OCI-M1 (cell line): ENCODE measurements at regions not wholly inside any gene's neighbourhood (a gene's known extent, or its start where the extent isn't known, plus 50 kb on each side); places are given as distances from the start of the nearest gene placed in this dataset.

Experiments used
- DNase-seq: peaks from one replicate; lab custom pipeline; 2025; lab: John Stamatoyannopoulos, UW

DNA sequence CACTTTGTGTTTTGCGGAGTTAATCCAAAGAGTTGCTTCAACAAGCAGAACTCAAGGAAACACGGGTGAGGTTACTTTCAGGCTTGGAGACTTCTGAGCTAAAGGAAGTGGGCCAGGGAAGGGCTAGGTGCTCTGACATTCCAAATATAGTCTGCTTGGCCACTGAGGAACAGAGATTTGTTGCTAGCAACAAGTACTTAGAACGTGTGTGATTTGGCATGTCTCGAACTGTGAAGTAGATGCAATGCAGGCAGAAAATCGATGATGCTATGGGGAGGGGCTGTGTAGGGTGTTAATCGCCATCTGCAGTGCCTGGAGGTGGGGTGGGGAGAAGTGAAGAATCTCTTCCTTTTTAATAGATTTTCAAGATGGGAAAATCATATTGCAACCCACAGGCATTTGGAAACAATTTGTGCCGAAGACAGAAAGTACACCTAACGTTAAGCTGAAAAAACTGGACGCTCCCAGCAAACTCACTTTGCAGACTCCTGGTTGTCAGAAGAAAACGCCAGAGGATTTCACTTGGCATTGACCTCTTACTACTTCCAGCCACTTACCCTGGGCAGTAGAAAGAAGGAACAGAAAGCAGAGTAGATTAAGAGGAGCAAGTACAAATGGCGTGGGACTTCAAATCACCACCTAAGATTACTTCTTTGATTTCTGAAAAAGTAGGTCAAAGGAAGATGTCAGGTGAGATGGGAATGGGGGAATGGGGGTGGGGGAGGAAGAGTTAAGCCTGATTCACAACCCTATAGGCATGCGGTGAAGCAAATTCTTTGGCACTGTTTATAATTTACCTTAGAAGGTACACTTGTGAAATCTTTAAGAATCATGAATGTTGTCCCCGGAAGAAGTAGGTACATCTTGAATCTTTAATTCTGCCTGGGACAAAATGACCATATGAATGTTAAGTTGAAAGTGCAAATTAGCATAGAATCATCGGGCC lies 314.1 kb downstream of the CD83 start:
- no peak for DNase-seq

DNA sequence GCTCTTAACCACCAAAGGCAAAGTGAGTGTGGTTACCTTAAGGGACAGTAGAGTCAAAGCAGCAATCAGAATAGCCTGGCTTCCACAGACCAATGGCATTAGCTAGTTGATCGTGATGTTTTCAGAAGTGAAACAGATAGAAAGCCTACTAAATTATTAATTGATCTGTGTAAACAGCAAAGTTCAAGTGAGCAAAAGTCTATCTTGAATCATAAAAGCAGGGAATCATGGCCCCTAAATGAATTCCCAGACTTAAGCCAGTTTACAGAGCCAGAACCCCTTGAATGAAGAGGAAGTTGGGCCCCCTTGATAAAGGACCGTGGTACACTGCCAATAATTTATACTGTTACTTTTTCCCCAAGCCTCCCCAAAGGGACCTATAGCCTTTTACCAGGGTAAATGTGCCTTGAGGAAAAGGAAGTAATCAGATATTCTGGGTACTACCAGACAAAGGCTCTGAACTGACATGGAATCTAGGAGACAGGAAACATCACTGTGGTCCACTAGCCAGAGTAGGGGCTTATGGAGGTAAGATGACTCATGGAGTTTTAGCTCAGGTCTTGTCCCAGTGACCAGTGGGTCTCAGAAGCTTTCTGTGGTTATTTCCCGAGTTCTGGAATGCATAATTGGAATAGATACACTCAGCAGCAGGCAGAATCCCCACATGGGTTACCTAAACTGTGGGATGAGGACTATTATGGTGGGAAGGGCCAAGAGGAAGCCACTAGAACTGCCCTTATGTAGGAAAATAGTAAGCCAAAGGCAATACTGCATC lies 317.5 kb downstream of the CD83 start:
- no peak for DNase-seq

DNA sequence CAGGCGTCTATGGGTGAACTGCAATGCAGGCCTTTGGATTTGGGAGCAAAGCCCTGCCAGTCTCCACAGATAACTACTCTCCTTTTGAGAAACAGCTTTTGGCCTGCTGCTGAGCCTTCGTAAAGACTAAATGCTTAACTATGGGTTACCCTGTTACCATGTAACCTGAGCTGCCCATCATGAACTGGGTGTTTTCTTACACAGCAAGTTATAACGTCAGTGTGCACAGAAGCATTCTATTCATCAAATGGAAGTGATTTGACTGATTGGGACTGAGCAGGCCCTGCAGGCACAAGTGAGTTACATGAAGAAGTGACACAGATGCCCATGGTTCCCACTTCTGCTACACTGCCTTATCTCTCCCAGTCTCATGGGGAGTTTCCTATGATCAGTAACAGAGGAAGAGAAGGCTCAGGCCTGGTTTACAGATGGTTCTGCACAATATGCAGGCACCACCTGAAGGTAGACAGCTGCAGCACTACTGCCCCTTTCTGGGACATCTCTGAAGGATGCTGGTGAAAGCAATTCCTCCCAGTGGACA lies 319.1 kb downstream of the CD83 start:
- DNase-seq = peak; percentile 17

DNA sequence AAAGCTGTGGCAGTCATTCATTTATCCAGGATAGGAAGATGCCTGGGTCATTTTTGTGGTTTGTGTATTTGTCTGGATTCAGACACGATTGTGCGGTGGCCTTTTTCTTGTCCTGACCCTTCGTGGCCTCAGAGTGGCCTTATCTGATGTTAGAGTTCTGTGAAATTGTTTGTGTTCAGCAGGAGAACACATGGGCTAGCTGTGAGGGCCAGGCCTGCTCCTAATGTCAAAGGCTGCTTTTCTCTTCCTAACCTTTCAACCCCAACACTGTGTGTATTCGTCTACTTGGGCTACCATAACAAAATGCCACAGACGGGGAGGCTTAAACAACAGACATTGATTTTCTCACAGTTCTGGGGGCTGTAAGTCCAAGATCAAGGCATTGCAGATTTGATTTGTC lies 321.8 kb downstream of the CD83 start:
- DNase-seq = no peak

DNA sequence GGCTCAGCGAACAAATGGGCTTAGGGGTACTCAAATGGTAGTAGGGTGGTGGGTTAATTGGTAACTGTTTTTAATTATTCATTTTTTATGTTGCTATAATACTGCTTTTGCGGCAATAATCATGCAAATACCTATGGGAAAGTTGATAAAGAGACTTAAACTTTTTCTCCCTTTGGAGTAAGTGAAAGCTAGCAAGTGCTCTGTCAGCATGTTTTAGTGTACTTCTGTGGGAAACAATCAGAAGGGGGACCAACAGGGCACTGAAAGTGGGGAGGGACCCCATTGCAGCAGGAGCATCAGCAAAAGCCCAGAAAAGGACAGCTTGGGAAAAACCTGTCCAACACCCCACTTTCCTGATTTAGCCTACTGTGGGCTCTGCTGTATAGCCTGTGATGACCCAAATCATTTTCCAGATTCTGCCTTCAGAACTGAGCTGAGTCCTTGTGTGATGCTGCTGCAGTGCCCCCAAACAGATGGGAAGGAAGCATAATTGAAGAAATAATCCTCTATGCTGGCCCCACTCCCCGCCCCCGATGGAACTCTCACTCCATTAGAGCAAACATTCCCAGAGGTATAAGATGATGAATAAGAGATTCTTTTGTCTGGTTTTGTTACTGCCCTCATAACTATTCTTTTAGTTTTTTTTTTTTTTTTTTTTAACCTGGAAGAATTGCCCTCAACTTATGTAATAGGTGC lies 322.8 kb downstream of the CD83 start:
- no peak for DNase-seq

DNA sequence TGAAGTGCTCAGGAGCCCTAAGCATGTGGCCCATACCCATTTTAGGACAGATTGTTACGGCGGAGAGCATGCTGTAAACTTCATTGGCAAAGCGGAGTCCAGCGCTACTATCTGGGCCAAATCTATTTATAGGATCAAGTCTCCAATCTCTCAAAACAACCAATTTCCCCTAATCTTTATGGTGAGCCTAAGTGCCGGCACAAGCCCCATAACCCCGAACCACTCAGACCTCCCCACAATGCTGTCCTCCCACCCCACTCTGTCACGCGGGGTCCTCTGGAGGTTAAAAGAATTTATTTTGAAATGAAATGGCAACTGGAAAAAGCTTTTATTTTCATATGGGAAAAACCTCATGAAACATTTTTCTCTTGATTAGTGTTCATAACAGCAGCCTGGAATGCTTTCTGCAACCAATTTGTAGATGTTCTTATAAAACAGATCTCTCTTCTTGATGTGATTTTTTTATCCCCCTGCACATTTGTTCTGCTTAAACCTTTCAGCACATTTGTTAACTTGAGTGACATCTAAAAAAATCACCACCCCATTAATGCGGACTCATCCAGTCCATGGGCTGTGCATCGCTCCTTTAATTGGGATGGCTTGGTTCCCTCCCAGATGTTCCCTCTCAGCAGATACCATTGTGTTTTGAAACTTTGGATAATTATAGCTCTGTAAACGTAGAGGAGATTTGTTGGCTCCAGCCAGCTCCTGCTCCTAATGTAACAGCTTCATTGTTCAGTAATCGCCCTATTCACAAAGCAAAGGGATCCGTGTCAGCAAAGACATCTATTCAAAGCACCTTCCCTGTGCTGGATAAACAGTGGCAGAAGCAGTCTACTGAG lies 323.6 kb downstream of the CD83 start:
- no peak for DNase-seq

DNA sequence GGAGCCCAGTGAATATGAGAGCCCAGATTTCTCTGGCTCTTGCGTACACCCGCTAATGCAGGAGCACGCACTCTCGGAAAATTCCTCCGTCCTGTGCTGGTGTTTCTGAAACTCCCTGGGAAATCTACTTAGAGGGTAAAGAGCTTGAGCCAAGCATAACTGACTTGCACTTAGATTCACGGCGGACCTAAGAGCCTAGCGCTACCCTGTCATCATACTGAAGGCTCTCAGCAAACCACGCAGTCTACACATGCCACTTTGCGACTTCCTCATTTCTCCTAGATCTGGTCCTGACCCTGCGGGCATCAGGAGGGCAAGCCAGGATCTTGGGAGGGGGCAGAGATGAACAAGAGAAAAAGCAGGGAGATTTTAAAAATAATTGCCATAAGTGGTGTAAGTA lies 324.7 kb downstream of the CD83 start:
- DNase-seq = peak; percentile 56

DNA sequence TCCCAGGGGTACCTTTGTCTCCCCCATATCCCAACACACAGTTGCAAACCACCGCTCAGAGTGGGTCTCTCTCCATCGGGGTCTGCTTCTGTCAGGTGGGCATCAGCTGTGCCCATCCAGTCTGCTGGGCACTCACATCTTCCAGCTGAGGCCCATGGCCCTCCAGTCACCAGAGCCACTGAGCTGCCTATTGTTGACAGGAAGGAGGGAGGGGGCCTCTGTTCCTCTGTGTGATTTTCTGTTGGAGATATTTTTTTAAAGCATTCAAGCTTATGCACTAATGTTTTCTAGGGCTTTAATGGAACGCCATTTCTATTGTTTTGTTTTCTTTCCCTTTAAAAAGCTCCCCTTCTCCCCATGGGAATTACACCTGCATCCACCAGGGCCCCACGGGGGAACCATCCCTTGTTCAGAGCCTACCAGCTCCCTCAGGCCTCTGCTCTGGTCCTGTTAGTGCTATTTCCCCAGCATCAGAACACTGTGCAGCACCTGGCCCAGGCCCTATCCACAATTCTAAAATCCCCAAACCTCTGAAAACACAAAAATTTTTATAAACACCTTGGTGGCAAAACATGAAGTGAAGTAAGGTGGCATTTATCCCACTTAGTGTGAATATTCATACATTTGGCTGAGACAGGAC lies 326.2 kb downstream of the CD83 start:
- DNase-seq = no peak

DNA sequence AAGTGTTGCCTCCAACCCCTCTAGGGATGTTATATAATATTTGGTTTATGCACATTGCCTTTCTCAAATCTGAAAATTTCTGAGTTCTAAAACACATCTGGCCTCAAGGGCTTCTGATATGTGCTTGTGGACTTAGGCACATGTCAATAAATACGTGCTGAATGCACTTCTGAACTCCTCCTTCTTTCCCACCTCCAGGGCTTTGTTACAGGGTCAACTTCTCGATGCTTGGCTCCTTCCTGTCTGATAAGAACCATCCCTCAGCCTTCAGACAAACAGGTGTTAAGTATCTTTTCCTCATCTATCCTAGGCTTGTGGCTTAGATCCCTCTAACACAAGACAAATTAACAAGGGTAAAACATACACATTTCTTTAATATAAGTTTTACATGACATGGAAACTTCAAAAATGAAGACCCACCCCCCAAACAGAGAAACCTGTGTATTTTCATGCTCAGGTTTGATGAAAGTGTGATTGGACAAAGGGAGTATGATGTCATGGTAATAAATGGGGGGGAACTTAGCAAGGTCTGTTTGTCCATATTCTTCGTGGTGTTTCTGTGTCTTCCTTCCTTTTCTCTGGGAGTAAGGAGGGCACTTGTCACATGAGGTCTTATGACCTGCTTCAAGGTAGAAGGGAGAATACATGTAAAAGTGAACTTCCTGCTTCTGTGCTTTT lies 326.9 kb downstream of the CD83 start:
- no peak for DNase-seq

DNA sequence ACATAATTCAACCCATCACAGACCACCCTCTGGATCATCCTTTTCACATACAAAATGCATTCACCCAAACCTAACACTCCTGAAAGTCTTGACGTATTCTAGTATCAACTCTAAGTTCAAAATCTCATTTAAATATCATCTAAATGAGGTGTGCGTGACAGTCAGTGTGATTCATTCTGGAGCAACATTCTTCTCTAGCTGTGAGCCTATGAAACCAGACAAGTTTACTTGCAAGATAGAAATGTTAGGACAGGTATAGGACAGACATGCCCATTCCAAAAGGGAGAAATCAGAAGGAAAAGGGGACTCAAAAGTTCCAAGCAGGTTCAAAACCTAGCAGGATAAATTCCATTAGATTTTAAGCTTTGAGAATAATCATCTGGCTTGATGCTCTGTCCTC lies 329.7 kb downstream of the CD83 start:
- DNase-seq = no peak

DNA sequence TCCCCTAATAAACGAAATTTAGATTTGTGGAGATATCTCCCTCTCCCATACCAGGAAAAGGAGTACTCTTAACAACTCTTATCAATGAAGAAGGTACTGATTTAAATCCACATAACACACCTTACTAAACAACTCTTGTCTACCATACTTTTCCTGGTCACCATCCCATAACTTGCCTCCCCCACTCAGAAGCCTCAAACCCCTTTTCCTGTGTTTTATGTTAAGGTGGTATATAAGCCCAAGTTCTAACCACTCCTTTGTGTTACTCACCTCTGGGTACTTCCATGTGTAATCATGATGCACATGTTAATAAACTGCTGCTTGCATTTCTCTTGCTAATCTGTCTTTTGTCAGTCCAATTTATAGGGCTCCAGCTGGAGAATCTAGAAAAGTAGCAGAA lies 330.7 kb downstream of the CD83 start:
- DNase-seq = no peak

DNA sequence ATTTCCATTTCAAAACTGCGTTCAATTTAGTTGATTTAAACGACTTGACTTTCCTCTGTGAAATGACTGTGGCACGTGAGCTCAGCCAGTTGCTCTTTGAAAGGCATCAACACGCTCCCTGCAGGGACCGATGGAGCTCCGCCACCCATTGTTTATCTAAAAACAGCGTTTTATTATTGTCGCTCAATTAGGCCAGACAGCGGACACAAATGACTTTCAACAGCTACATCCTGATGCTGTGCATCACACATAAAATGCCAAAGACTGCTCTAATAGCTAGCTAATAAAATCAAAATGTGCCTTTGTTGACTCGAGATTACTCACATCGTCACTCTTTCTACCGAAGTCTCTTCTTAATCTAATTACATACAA lies 332.5 kb downstream of the CD83 start:
- no peak for DNase-seq

DNA sequence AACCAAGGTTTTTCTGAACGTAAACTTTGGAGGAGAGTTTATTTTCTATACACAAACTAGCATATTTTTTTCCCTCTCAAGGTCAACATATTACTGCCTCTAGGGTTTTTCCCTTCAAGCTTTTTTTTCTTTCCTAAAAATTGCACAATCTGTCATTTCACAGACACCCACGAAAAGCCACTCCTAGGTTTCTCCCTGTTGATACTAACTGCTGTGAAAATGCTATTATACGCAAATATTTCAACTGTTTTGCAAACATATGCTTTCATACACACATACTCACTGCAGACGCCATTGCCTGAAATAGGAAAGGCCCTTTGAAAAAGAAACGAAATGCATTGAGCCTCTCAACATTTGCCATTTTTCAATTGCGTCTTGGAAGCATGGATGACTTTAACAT lies 333.0 kb downstream of the CD83 start:
- DNase-seq = no peak

DNA sequence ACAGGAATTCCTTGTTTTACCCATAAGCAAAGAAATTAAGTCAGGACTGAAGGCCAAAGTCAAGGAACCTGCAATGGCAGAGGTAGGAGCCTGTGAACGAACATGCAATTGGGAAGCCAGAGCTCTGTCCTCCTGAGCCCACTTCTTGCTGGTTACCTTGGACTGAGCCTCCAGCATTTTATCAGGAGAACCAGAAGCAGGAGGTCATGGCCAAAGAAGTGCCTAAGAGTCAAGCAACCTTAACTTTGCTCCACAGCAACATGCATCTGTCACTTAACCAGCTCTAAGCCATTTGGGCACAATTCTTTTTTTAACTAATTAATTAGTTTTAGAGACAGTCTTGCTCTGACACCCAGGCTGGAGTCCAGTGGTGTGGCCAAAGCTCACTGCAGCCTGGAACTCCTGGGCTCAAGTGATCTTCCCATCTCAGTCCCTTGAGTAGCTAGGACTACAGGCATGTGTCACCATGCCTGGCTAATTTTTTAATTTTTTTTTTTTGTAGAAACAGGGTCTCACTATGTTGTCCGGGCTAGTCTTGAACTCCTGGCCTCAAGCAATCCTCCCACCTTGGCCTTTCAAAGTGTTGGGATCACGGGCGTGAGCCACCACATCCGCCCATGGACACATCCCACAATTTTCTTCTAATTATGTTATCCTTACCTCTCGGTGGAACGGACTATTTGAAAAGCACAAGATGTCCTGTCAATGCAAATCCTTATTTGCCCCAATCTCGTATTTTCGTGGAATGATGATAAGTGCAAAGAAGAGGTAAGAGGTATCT lies 334.2 kb downstream of the CD83 start:
- no peak for DNase-seq

DNA sequence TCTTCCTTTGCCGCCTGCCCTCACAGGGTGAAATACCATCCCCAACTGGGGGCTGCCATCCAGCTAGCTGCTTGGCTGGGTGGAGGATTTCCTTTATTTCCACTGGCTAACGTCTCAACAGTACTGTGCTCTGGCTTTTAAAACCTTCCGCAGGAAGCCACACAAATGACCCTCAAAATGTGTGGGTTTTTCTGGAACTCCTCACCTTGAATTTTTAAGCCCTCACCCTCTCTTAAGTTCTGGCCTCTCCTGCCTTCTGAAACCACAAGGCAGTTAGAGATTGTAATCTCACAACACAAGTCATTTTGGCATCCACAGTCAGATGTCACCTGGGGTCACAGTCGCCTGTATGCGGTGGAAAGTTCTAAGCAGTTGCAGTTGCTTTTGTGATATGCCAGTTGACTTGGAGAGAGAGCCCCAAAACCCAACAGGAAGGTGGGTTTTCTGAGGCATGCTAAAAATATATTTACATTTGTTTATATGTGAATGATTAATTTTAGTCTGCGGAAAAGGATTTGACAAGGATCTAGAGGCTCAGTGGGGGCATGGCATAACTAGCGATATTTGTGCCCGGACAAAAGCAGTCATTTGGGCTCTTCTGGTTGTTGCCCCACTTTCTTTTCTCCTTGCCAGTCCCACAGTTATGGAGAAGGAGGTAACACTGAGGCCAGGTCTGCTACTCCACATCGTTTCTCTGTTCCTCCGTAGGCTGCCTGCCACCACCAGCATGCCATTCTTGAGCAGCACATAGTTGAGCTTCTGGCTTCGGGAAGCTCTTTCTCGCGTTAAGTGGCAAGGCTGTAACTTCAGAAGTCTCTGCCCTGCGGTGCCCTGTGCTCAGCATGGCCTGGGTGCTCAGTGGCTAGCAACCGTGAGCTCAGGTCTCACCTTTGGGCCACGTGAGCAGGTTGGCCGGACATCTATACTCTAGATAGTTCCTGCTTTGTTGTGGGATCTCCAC lies 335.3 kb downstream of the CD83 start:
- DNase-seq = peak; percentile 66

DNA sequence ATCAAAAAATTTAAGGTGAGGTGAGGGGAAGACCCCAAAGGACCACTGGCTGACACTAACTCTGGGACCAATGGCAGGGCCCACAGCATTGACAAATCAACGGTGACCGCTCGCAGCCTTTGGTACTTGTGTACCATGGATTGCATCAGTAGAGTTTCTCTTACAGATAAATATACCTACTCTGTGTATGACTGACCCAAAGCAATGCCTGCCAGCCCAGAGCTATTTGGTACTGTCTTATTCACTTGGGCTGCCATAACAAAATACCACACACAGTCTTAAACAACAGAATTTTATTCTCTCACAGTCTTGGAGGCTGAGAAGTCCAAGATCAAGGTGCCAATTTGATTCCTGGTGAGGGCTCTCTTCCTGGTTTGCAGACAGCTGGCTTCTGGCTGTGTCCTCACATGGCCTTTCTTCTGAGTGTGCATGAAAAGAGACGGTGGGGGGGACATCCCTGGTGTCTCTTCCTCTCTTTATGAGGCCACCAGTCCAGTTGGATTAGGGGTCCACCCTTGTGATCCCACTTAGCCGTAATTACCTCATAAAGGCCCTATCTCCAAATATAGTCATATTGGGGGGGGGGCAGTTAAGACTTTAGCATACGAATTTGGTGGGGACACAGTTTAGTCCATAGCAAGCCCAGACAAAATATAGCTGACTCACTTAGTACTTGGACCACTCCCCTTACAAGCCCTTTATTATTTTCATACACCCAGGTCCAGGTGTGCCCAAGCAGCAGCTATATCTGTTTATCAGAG lies 336.3 kb downstream of the CD83 start:
- no peak for DNase-seq

DNA sequence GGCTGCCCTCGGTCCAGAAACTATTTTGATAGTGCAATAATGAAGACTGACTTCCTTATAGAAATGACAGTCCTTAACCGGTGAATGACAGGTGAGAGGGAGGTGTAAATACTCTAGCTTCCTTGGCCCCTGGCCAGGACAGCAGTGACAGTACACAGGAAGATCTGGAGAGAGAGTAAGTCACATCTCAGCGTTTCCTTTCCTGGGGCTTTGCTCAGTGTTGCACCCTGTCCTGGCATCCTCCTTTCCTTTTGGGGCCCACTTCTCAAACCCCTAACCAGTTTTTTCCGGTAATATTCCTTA lies 336.9 kb downstream of the CD83 start:
- DNase-seq = no peak

DNA sequence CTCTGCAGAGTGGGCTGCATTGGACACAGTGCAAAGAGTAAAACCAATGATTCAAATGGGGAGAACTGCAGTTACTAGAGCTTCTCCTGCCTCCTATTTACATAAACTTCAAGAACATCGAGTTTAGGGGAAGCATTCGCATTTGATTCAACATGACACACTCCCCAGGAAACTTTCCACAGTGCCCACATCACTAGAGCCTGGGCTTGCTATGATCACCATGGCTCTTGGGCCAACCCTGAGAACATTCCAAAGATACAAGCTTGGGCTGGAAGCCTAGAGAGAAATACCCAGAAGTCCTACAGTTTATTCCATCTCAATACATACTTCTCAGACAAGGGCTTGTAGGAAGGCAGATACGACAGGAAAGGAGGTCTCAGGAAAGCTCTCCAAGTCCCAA lies 337.9 kb downstream of the CD83 start:
- no peak for DNase-seq
